Stimulated activated CD8-positive, alpha-beta memory T cell treated with anti-CD3 and anti-CD28 coated beads, Interleukin-4, amount 100 ng/mL, for 48 hours (primary cell): ENCODE measurements at regions not wholly inside any gene's neighbourhood (a gene's known extent, or its start where the extent isn't known, plus 50 kb on each side); places are given as distances from the start of the nearest gene placed in this dataset.

Source experiments
- DNase-seq: peaks from one replicate; pipeline ENCODE4 v3.0.0-alpha.2; 2020

DNA sequence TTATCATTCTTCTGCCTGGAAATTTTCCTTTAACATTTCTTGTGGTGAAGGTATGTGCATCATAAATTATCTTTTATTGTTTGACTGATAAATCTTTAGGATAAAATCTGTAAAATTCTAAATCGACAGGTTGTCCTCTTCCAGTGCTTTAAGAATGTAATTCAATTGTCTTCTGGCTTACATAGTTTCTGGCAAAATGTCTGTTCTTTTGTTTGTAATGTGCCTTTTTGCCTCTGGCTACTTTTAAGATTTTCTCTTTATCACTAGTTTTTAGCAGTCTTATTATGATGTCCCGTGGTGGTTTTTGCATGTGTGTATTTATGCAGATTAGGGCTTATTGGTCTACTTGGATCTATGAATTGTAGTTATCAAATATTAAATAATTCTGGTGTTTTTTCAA is 203.6 kb upstream of the COPS8 start:
- DNase-seq, result no peak

DNA sequence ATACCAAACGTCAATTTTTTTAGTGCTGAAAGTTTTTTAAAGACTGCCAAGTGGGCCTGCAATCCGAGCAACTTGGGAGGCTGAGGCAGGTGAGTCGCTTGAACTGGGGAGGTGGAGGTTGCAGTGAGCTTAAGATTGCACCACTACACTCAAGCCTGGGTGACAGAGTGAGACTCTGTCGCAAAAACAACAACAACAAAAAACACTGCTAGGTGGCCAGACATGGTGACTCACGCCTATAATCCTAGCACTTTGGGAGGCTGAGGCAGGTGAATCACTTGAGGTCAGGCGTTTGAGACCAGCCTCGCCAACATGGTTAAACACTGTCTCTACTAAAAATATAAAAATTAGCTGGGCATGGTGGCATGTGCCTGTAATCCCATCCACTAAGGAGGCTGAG is 202.8 kb upstream of the COPS8 start:
- DNase-seq, result no peak

DNA sequence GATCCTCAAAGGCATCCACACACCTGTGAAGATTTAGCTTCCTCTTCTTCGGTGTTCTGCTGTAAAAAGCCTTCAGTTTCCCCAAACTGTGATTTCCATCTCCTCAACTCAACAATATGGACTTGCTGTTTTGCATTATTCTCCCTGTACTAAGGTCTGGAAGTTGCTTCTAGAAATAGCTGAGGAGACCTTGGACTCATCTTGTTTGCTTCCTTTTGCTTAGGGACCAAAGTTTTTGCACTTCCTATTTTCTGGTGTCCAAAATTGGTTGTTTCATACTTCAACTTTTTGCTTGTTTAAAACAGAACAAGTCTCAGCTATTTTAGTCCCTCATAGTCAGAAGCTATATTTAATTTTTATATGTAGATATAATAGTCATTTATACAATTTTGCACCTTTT is 201.9 kb upstream of the COPS8 start:
- no peak for DNase-seq

DNA sequence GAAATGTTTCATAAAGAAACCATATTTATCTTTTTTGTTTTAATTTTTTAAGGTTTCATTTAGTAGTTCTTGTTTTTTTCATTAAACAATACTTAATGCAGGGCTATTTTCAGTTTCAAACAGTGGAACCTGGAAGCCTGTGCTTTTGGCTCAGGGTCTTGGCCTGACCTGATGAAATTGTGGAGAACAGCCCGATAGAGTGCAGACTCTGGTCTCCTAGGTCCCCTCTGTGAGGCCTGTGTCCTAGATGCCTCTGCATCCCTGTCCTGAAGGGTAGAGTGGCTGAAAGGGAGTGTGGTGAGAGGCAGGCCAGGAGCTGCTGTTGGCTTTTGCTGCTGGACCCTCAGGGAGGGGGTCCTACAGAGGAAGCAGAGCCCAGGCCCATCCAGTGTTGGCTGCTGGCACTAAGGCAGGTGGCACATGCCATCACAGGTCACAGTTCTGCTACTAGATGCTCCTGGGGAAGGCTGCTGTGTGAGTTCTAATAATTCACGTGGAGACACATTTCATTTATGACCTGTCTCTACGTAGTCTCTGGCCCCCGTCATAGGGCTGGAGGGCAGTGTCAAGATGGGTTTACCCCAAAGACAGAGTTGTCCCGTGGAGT is 201.0 kb upstream of the COPS8 start:
- DNase-seq, result no peak

DNA sequence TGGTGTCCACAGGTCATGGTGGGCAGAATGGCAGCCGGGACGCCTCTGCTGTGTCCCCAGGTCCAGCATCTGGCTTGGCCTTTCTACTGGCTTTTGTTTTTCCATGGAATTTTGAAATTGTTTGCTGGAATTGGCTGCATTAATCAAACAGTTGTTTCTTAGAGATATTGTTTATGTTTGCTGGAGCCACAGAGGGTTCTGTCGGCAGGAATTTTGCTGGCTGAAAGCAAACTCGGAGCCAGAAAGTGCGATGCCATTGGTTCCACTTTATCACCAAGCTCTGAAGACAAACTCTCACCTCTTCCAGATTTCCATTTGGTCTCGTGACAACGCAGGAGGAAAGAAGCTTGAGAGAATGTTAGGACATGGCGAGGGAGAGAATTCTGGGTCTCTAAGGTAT is 199.2 kb upstream of the COPS8 start:
- DNase-seq, result no peak

DNA sequence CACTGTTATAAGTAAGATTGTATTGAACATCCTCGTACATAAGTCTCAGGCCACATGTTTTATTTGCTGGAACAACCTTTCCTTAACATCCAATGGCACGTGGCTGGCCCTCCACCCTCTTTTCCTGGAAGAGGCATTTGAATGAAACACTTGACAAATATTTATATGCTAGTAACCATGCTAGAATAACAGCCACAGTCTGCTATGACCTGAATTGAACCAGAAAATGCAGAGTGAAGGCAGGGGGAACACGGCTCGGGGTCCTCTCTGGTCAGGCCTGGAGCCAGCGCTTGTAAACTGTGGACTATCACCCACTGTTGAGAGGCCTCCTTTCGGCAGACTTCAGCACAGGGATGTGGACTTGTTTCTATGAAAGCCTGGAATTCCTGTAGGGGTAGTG is 198.2 kb upstream of the COPS8 start:
- DNase-seq, result no peak

DNA sequence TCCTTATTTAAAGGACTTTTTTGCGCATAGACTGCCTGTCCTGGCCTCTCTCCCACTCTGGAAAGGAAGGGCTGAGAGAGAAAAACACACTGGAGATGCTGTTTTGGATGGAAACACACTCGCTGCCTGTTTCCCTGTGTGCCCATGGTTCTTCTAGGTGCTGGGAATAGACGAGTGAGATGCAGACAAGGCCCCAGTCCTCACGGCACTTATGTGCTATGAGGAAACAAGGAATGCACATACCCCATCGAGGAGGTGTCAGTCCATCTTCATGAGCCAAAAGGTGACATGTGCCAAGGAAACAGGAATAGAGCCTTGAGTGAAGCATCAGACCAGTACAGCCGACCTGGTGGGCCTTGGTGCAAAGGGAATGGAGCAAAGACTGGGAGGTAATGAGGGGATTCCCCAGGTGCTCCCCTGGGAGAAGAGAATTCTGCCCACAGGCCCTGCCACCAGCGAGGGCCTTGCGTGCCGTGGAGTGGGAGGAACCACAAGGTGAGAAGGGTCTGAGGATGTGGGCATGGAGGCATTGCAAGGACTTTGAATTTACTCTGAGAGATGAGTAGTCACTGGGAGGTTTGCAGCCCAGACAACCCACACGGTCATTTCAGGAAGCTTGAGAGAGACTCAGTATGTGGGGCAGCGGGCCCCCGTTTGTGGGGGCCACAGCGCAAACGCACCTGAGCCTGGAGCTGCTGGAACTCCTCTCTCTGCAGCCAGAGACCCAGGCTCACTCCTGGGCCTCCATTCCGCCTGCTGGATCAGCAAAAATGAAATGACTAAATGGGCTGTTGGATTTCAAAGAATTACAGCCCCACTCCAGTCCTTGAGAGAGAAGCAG is 197.5 kb upstream of the COPS8 start:
- DNase-seq, result no peak

DNA sequence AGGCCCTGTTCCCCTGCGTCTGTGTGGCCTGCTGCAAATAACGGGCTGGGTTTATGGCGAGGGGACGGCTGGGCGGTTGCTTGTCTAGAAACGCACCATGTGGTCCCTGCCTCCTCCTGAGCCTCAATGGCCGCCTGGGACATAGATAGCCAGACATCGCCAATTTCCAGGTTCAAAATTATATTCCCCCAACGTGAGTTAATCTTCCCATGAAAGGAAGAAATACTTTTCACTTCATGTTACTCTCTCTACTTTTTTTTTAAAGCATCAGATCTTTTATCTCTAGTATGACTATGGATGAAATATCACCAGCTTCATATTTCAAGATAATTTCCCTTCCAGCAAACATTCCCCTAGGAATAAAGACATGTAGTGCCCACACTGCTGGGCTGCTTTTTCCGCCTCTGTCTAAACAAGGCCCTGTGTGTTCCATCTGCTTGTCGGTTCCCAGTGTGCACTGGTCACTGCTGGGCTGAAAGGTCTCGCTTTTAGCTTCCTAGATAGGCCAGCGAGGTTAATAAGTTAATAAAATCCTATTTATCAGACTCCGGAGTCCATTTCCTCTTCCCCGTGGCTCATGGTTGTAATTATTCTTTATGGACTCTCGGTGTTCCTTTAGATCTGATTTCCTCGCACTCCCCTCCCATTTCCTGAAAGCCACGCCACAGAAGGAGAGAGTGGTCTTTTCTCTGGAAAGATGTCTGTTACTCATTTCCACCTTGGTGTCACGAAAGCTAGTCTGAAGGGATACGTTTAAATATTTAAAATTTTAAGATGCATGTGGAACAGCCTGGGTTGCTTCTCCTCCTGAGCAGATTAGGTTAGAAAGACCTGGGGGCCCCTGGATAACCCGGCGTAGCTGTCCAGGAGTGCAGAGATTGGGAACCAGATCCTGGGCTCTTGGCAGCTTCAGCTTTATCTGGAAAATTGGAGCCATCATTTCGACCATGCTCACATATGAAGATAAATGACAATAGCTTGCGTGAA is 196.6 kb upstream of the COPS8 start:
- no peak for DNase-seq

DNA sequence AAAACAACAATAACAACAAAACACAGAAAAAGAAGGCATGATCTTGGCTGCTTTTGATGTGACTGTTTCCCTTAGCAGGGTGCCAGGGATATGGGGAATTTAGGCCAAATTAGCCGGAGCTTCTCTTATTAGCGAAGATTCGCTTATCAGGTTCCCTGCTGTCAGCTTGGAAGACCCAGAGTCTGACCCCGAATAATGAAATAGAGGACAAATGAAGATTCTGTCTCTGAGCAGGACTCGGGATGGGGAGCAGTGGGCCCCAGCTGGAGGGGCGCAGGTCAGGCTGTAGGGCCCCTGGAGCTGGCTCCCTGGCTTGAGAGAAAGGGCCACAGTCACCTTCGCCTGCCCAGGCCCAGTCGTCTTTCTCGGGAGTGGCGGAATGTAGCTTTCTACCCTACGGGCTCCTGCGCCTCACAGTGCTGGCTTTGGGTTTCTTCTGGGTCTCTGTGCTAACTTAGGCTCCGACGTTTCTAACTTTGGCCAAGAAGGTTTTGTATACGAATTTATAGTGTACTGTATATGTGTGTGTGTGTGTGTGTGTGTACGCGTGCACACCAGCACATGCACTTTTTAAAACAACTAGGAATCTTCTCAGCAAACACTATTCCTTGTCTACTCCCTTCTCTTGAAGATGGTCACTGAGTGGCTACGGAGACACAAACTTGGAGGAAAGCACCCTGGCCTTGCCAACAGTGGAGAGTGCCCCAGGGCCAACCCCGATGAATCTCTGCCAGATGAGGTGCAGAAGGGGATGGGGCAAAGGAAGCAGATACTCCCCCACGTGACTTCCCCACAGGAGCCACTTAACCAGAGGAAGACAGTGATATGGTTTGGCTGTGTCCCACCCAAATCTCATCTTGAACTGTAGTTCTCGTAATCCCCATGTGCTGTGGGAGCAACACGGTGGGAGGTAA is 195.6 kb upstream of the COPS8 start:
- DNase-seq, result no peak

DNA sequence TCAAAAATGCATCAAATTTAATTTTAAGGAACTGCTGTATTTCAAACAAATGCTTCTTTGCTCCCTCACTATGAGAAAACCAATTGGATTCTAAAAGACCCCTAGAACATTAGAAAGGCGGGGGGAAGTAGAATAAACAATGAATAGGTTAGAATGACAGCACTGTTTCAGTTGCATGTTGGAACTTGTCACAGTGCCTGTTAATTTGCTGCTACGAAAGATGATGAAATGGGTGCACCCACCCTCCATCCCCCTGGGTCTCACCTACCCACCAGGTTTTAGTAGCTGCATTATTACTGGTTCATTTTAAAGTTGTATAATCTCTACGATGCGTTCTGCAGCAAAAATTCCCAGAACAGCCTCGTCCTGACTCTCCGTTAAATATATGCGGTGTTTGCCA is 193.0 kb upstream of the COPS8 start:
- DNase-seq, result no peak

DNA sequence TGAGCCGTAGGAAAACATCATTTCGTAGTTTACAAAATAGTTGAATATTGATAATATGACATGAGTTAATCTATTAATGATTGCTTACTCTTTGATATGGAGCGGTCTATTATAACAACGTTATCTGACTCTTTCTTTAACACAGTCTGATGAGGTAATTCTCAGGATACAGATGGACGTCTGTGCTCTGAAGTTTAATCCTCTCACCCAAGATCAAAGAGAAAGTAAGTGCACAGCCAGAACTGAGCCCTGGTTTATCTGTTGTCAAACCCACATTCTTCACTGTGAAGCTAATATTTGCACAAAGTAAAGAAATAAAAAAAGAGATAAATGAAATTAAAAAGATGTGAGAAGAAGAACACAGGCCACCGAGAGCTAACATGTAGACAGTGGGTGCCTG is 190.9 kb upstream of the COPS8 start:
- no peak for DNase-seq

DNA sequence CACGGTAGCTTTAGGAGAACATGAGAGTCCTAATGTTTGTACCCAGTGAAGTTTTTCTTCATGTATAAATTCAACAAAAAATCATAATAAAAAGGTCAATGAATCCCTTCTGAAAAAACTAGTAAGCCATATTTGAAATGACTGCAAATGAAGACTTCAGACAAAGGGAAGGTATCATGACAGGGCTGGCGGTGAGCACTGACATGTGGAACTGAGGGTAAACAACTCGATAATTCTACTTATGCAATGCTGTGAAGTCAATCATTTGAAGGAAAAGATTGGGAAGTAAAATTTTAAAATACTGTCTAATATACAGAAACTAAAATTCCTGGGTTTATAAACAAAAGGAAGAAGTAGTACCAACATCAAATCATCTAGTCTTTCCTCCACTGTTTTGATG is 190.2 kb upstream of the COPS8 start:
- DNase-seq, result no peak

DNA sequence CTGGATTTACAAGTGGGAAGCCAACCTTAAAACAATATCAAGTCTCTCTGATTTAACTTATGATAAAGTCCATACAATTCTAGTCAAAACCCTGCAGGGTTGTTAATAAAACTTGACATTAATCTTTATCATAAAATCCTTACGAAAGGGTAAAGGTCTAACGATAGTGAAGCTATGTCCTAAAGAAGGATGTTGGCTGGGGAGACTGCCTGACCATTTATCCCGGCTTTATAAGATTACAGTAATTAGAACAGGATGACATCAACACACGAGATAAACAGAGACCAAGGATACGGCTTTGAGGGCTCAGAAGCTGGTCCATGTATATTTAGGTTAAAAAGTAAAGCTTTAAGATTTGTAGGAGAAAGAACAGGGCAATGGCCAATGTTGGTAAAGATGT is 189.0 kb upstream of the COPS8 start:
- DNase-seq, result no peak

DNA sequence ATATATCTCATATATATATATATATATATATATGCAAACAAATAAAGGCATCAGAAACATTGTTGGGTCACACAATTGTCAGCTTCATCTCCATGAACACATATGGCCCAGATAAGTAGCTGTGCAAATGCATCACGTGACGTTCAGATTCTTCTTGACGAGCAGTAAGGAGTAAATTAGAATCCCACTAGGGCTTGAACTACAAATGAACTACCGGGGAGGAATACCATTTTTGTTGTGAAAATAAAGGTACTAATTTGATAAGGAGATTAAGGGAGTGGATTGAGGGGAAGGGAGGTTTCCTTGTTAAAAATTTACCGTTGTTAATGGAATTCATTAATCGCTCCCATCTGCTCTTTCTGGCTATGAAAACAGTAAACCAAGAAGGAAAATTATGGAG is 186.5 kb upstream of the COPS8 start:
- DNase-seq, result no peak

DNA sequence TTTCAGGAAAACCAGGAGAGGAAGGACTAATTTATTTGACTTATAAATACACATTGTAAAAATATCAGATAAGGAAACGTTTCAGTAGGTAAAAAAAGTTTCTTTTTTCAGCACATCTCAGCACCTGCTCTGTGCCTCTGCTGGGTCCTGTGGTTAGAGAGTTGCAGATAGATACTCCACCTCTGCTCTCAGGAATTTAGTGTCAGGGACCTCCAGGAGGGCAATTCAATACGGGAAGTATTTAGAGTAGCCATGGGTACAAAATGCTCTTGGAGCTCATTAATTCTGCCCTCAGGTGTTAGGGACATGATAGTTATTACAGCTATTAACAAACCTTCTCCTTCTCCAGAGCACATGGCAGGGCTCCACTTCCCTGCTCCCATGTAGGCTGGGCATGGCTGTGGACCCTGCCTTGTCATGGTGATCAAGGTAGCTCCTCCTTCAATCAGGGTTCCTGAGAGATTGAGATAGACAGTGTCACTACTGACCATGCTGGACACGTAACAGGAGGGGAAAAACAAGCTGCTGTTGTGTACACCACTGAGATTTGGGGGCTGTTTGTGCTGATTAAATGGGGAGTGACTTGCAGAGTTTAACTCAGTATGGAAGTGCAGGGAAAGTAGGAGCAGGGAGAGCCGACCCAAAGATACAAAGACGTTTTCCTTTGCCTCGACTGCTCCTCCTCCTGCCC is 185.6 kb upstream of the COPS8 start:
- DNase-seq, result no peak

DNA sequence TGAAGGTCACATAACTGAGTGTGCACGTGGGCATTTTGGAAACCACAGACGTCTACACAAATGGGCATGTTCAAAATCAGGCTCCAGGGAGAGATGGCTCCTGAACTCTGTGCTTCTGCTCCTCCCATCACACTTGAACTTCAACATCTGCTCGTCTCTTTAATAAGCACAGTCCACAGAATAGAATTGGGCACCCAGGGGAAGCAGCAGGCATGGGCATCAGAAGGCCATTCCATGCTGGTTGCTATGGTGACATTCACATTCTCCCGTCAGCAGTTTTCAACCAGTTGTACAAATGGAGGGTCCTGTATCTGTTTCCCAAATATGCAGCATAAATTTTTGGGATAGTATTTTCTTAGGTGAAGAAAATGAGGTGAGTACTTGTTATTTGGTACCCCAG is 183.7 kb upstream of the COPS8 start:
- DNase-seq, result no peak

DNA sequence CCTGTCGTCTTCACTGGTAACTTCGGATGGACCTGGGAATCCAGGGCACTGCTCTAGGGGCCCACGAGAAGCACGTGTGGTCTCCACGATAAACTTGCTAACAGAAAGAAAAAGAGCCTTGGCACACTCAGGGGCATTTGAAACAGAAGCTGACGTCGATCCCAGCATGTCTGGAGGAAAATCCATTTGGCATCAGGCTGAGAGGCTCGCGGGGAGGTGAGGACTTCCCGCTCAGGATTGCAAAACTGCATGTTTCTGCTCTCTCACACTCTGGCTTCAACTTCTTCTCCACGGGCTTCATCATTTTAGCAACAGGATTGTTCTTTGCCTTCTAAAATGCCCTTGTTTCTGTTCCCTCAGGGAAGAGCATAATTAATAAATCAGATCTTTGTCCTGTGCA is 181.7 kb upstream of the COPS8 start:
- DNase-seq, result no peak

DNA sequence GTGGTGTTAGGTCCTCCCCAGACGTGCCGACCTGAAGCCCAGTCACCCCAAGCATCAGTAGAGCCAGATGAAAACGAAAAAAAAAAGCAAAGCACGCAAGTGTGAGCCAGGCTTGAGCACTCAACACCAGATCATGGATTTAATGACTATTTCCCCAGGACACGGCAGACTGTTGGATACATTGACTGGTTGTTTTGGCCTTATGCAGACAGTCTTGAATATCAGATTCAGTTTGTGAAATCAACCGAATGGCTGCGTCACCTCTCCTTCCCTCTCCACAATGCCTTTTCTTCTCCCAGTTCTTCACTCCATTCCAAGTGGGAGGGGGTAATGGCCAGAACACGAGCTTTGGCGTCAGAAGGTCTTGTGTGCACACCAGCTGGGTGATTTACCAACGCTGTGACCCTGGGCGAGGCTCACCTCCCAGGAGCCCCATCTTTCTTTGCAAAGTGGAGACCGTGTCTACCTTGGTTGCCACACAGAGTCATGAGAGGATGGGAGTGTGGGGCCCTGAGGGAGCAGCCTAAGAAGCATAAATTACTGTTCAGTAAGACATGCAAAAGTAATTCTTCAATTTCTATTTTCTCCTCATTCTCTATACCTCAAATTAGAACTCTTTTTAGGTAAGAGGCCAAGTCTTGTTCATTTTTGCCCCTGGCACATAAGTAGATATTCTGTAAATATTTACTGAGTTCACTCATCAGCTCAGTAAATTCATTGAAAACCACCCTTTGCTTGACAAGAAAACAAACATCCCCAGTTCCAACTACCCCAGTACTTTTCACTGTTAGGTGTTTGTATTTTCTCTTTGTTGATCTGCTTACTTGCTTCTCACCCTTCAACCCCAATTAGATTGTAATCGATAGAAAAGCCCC is 181.1 kb upstream of the COPS8 start:
- no peak for DNase-seq

DNA sequence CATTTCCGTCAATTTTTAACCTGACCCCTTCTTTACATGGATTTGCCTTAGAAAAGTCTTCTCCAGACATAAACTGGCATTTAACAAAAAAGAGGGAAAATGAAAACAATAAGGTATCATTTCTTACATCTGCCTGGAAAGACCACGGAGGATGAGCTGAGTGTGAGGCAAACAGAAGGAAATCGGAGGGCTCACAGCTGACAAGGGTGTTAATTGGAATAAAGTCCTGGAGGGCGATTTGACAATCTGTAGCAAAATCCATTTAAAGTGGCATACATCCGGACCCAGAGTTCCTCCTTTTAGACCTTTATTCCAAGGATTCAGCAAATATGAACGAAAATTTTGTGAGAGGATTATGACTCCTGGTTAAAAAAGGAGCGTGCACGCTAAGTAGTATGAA is 179.7 kb upstream of the COPS8 start:
- no peak for DNase-seq

DNA sequence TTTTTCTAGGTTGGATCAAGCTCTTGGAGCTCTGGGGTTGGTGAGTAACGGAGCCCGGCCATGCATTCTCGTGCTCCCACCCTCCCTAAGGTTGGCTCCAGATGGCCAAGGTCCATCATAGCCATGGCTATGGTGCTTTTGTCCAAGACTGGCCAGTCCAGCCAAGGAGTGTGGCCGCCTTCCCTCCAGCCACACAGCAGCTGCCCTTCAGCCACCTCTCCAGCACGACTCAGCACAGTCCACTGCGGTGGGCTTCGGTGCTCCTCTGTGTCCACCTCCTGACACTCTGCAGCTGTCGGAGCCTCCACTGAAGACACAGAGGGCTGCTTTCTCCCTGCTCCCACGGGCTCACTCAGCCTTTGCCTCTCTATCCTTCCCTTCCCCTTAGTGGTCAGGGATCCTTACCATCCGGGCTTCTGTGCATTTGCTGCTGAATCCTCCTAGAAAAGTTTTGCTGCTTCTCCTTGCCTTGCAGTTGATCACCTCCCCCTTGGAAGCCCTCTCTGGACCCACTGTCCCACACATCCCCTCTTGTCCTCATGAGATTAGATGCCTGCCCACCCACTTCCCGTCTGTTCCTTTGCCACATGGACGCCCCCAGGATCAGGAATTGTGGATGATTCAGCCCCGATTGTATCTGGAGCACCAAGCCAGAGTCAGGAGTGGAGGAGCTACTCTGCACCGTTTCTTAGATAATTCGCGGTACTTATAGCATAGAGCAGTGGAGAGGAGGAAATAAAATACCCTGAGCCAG is 177.1 kb upstream of the COPS8 start:
- DNase-seq, result no peak
